GM23338 (cell line): ENCODE measurements at regions not wholly inside any gene's neighbourhood (a gene's known extent, or its start where the extent isn't known, plus 50 kb on each side); places are given as distances from the start of the nearest gene placed in this dataset.

Experiments
- ATAC-seq: fragments of 200-7000 bp; cut with Tn5 transposase; 3 replicates; pipeline ENCODE4 v1.9.1; 2020
- DNase-seq: peaks from one replicate; pipeline ENCODE4 v3.0.0-alpha.2; 2015; ENCODE audit warnings: low spot score
- H2AFZ ChIP-seq: fragments of 200-600 bp; sonication (generic); 2 replicates; pipeline ENCODE4 v1.8.0; 2016; ENCODE audit warnings: antibody characterized with exemption, mild to moderate bottlenecking, moderate library complexity
- H3F3A ChIP-seq: fragments of 200-600 bp; sonication (generic); replicated peaks from 2 replicates; pipeline ENCODE4 v1.8.0; 2017; ENCODE audit warnings: antibody characterized with exemption, mixed run types, low read depth
- H3K27ac ChIP-seq: fragments of 200-600 bp; sonication (generic); 2 replicates; pipeline ENCODE4 v1.6.1; 2016; ENCODE audit warnings: low read depth
- H3K27me3 ChIP-seq: fragments of 200-600 bp; sonication (generic); 2 replicates; pipeline ENCODE4 v1.8.0; 2016; ENCODE audit warnings: mild to moderate bottlenecking, mixed run types, moderate library complexity; ENCODE audit not compliant: insufficient read depth
- H3K36me3 ChIP-seq: fragments of 200-600 bp; sonication (generic); 2 replicates; pipeline ENCODE4 v1.8.0; 2016; ENCODE audit warnings: mild to moderate bottlenecking; ENCODE audit not compliant: insufficient read depth
- H3K4me1 ChIP-seq: fragments of 200-600 bp; sonication (generic); 2 replicates; pipeline ENCODE4 v1.8.0; 2016; ENCODE audit warnings: mild to moderate bottlenecking, moderate library complexity; ENCODE audit not compliant: insufficient read depth
- H3K4me2 ChIP-seq: fragments of 200-600 bp; sonication (generic); 2 replicates; pipeline ENCODE4 v1.7.1; 2017; ENCODE audit warnings: mixed run types
- H3K4me3 ChIP-seq: fragments of 200-600 bp; sonication (generic); 2 replicates; pipeline ENCODE4 v1.6.1; 2016; ENCODE audit warnings: mixed run types
- H3K79me2 ChIP-seq: fragments of 200-600 bp; sonication (generic); replicated peaks from 2 replicates; pipeline ENCODE4 v1.8.0; 2017; ENCODE audit warnings: mild to moderate bottlenecking; ENCODE audit not compliant: insufficient read depth
- H3K9me2 ChIP-seq: fragments of 200-600 bp; sonication (generic); 2 replicates; pipeline ENCODE4 v1.8.0; 2017; ENCODE audit not compliant: insufficient read depth
- H4K20me1 ChIP-seq: fragments of 200-600 bp; sonication (generic); replicated peaks from 2 replicates; pipeline ENCODE4 v1.8.0; 2017; ENCODE audit warnings: mild to moderate bottlenecking; ENCODE audit not compliant: insufficient read depth
- H3K27ac Mint-ChIP-seq: 2 replicates; pipeline ENCODE4 v1.8.0; 2020; ENCODE audit warnings: inconsistent platforms, mild to moderate bottlenecking, moderate library complexity, mixed read lengths
- H3K27me3 Mint-ChIP-seq: 3 replicates; pipeline ENCODE4 v1.8.0; 2022; ENCODE audit warnings: low read depth, mild to moderate bottlenecking, moderate library complexity, mixed read lengths, inconsistent platforms; ENCODE audit not compliant: insufficient read depth, poor library complexity
- H3K36me3 Mint-ChIP-seq: 3 replicates; pipeline ENCODE4 v1.8.0; 2021; ENCODE audit warnings: low read depth, mild to moderate bottlenecking, inconsistent platforms, moderate library complexity, mixed read lengths
- H3K4me1 Mint-ChIP-seq: 3 replicates; pipeline ENCODE4 v1.8.0; 2020; ENCODE audit warnings: mild to moderate bottlenecking, inconsistent platforms, mixed read lengths
- H3K4me3 Mint-ChIP-seq: 3 replicates; pipeline ENCODE4 v1.8.0; 2021; ENCODE audit warnings: moderate library complexity, mild to moderate bottlenecking, inconsistent platforms, mixed read lengths
- H3K9me3 Mint-ChIP-seq: 3 replicates; pipeline ENCODE4 v1.8.0; 2020; ENCODE audit warnings: moderate library complexity, mild to moderate bottlenecking, inconsistent platforms, mixed read lengths
- CREB1 ChIP-seq: fragments of 250-450 bp; sonication (Bioruptor Pico); IDR thresholded peaks from 2 replicates; pipeline ENCODE4 v1.5.0; 2020; ENCODE audit warnings: low read depth, mild to moderate bottlenecking, moderate library complexity
- ETS1 ChIP-seq: IDR thresholded peaks from 2 replicates; pipeline ENCODE4 v1.6.1; 2016; ENCODE audit warnings: antibody characterized with exemption
- EZH2 ChIP-seq: fragments of 200-600 bp; sonication (generic); IDR thresholded peaks from one replicate; pipeline ENCODE4 v1.8.0; 2017; ENCODE audit warnings: antibody characterized with exemption, mild to moderate bottlenecking, low read depth; ENCODE audit not compliant: unreplicated experiment
- JUNB ChIP-seq: IDR thresholded peaks from one replicate; pipeline ENCODE4 v1.6.1; 2016; ENCODE audit warnings: antibody characterized with exemption; ENCODE audit not compliant: unreplicated experiment
- POLR2AphosphoS5 ChIP-seq: IDR thresholded peaks from 2 replicates; pipeline ENCODE4 v1.6.1; 2016; ENCODE audit warnings: antibody characterized with exemption, low read depth
- STAT1 ChIP-seq: IDR thresholded peaks from one replicate; pipeline ENCODE4 v1.6.1; 2016; ENCODE audit warnings: antibody characterized with exemption; ENCODE audit not compliant: unreplicated experiment
- ZNF114 ChIP-seq: fragments of 250-450 bp; sonication (Bioruptor Pico); IDR thresholded peaks from 2 replicates; pipeline ENCODE4 v1.5.0; 2020; ENCODE audit warnings: mild to moderate bottlenecking, moderate library complexity
- ZNF331 ChIP-seq: fragments of 250-450 bp; sonication (Bioruptor Pico); IDR thresholded peaks from 2 replicates; pipeline ENCODE4 v1.5.0; 2020; ENCODE audit warnings: low read depth, mild to moderate bottlenecking, moderate library complexity
- TF ChIP-seq, protein P1 (sequence below): IDR thresholded peaks from one replicate; pipeline ENCODE4 v1.6.1; 2018; ENCODE audit warnings: antibody characterized with exemption; ENCODE audit not compliant: unreplicated experiment
- TF ChIP-seq, protein P2 (sequence below): fragments of 250-450 bp; sonication (Bioruptor Pico); IDR thresholded peaks from 2 replicates; pipeline ENCODE4 v1.5.0; 2020; ENCODE audit warnings: mild to moderate bottlenecking, moderate library complexity

GRCh38 chr1:56220021-56220420, 359.3 kb downstream of the PLPP3 start:
- TF ChIP-seq ZNF331 (CRISPR knock-in tag) = no peak
- TF ChIP-seq CREB1 (CRISPR knock-in tag) = no peak
- TF ChIP-seq ETS1 = no peak
- no peak for TF ChIP-seq POLR2AphosphoS5
- TF ChIP-seq ZNF114 (CRISPR knock-in tag) = no peak
- TF ChIP-seq EZH2 = no peak
- TF ChIP-seq, protein P1, sequence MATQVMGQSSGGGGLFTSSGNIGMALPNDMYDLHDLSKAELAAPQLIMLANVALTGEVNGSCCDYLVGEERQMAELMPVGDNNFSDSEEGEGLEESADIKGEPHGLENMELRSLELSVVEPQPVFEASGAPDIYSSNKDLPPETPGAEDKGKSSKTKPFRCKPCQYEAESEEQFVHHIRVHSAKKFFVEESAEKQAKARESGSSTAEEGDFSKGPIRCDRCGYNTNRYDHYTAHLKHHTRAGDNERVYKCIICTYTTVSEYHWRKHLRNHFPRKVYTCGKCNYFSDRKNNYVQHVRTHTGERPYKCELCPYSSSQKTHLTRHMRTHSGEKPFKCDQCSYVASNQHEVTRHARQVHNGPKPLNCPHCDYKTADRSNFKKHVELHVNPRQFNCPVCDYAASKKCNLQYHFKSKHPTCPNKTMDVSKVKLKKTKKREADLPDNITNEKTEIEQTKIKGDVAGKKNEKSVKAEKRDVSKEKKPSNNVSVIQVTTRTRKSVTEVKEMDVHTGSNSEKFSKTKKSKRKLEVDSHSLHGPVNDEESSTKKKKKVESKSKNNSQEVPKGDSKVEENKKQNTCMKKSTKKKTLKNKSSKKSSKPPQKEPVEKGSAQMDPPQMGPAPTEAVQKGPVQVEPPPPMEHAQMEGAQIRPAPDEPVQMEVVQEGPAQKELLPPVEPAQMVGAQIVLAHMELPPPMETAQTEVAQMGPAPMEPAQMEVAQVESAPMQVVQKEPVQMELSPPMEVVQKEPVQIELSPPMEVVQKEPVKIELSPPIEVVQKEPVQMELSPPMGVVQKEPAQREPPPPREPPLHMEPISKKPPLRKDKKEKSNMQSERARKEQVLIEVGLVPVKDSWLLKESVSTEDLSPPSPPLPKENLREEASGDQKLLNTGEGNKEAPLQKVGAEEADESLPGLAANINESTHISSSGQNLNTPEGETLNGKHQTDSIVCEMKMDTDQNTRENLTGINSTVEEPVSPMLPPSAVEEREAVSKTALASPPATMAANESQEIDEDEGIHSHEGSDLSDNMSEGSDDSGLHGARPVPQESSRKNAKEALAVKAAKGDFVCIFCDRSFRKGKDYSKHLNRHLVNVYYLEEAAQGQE = no peak
- Histone ChIP-seq H3K79me2 (no peaks in the 10 kb centered on the region), H3K4me2 (no peak overlapping the region), H3K4me3 (no peak overlapping the region), H3K27ac (no peak overlapping the region), H3F3A (no peaks in the 10 kb centered on the region), H3K9me2 (no peaks in the 10 kb centered on the region), H3K27me3 (no peaks in the 10 kb centered on the region), H3K36me3 (no peaks in the 10 kb centered on the region), H4K20me1 (no peaks in the 10 kb centered on the region), H3K4me1 (no peaks in the 10 kb centered on the region), H2AFZ (no peak overlapping the region)
- Mint-ChIP-seq H3K27ac (no peak overlapping the region), H3K4me1 (peaks cover 3% of the 10 kb centered on the region; the same call in 2 of the 3 replicates), H3K4me3 (no peak overlapping the region), H3K27me3 (no peaks in the 10 kb centered on the region), H3K9me3 (no peaks in the 10 kb centered on the region), H3K36me3 (no peaks in the 10 kb centered on the region)
- DNase-seq (peak; percentile 19), ATAC-seq (no peak; the same call in 2 of the 3 replicates)

GRCh38 chr1:56218023-56218422, 361.3 kb downstream of the PLPP3 start:
- no peak overlapping the region for H3K27ac Mint-ChIP-seq
- Histone ChIP-seq H3K4me1 (no peaks in the 10 kb centered on the region), H3K9me2 (peaks cover 4% of the 10 kb centered on the region; the same call in 1 of the 2 replicates), H3F3A (no peaks in the 10 kb centered on the region), H3K4me3 (no peak overlapping the region), H3K79me2 (no peaks in the 10 kb centered on the region), H3K27me3 (no peaks in the 10 kb centered on the region), H2AFZ (no peak overlapping the region), H4K20me1 (no peaks in the 10 kb centered on the region), H3K4me2 (no peak overlapping the region), H3K36me3 (no peaks in the 10 kb centered on the region), H3K27ac (no peak overlapping the region)
- ATAC-seq (no peak), DNase-seq (no peak)
- no peaks in the 10 kb centered on the region for H3K27me3 Mint-ChIP-seq
- H3K4me3 Mint-ChIP-seq = no peak overlapping the region
- H3K9me3 Mint-ChIP-seq = no peaks in the 10 kb centered on the region
- H3K36me3 Mint-ChIP-seq = no peaks in the 10 kb centered on the region
- peaks cover 3% of the 10 kb centered on the region; the same call in 2 of the 3 replicates for H3K4me1 Mint-ChIP-seq
- no peak for TF ChIP-seq STAT1
- TF ChIP-seq, protein P2, sequence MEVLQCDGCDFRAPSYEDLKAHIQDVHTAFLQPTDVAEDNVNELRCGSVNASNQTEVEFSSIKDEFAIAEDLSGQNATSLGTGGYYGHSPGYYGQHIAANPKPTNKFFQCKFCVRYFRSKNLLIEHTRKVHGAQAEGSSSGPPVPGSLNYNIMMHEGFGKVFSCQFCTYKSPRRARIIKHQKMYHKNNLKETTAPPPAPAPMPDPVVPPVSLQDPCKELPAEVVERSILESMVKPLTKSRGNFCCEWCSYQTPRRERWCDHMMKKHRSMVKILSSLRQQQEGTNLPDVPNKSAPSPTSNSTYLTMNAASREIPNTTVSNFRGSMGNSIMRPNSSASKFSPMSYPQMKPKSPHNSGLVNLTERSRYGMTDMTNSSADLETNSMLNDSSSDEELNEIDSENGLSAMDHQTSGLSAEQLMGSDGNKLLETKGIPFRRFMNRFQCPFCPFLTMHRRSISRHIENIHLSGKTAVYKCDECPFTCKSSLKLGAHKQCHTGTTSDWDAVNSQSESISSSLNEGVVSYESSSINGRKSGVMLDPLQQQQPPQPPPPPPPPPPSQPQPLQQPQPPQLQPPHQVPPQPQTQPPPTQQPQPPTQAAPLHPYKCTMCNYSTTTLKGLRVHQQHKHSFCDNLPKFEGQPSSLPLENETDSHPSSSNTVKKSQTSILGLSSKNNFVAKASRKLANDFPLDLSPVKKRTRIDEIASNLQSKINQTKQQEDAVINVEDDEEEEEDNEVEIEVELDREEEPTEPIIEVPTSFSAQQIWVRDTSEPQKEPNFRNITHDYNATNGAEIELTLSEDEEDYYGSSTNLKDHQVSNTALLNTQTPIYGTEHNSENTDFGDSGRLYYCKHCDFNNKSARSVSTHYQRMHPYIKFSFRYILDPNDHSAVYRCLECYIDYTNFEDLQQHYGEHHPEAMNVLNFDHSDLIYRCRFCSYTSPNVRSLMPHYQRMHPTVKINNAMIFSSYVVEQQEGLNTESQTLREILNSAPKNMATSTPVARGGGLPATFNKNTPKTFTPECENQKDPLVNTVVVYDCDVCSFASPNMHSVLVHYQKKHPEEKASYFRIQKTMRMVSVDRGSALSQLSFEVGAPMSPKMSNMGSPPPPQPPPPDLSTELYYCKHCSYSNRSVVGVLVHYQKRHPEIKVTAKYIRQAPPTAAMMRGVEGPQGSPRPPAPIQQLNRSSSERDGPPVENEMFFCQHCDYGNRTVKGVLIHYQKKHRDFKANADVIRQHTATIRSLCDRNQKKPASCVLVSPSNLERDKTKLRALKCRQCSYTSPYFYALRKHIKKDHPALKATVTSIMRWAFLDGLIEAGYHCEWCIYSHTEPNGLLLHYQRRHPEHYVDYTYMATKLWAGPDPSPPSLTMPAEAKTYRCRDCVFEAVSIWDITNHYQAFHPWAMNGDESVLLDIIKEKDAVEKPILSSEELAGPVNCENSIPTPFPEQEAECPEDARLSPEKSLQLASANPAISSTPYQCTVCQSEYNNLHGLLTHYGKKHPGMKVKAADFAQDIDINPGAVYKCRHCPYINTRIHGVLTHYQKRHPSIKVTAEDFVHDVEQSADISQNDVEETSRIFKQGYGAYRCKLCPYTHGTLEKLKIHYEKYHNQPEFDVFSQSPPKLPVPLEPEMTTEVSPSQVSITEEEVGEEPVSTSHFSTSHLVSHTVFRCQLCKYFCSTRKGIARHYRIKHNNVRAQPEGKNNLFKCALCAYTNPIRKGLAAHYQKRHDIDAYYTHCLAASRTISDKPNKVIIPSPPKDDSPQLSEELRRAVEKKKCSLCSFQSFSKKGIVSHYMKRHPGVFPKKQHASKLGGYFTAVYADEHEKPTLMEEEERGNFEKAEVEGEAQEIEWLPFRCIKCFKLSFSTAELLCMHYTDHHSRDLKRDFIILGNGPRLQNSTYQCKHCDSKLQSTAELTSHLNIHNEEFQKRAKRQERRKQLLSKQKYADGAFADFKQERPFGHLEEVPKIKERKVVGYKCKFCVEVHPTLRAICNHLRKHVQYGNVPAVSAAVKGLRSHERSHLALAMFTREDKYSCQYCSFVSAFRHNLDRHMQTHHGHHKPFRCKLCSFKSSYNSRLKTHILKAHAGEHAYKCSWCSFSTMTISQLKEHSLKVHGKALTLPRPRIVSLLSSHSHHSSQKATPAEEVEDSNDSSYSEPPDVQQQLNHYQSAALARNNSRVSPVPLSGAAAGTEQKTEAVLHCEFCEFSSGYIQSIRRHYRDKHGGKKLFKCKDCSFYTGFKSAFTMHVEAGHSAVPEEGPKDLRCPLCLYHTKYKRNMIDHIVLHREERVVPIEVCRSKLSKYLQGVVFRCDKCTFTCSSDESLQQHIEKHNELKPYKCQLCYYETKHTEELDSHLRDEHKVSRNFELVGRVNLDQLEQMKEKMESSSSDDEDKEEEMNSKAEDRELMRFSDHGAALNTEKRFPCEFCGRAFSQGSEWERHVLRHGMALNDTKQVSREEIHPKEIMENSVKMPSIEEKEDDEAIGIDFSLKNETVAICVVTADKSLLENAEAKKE (CRISPR knock-in tag) = no peak
- TF ChIP-seq ETS1 = no peak
- no peak for TF ChIP-seq CREB1 (CRISPR knock-in tag)
- TF ChIP-seq JUNB = no peak
- no peak for TF ChIP-seq ZNF331 (CRISPR knock-in tag)
- TF ChIP-seq EZH2 = no peak
- no peak for TF ChIP-seq POLR2AphosphoS5
